ENCODE measurements at regions not wholly inside any gene's neighbourhood (a gene's known extent, or its start where the extent isn't known, plus 50 kb on each side); places are given as distances from the start of the nearest gene placed in this dataset.

- no peak for TF ChIP-seq CTCF (conservative IDR thresholded peaks at IDR 0.05; ENCODE audit: low read length)
- peak; percentile 71 for DNase-seq (ENCODE audit: low read depth)
- no peak overlapping the region for H3K4me3 ChIP-seq (ENCODE audit: low read length)
These were observed 84.0 kb upstream of the HAAO start for GRCh38 chr2:42876326-42876751.

GRCh38 chr2:42875880-42876279 lies 83.5 kb upstream of the HAAO start:
- no peak for TF ChIP-seq CTCF (conservative IDR thresholded peaks at IDR 0.05; ENCODE audit: low read length)
- no peak overlapping the region for H3K4me3 ChIP-seq (ENCODE audit: low read length)
- no peak for DNase-seq (ENCODE audit: low read depth)

- DNase-seq (ENCODE audit: low read depth): no peak
- H3K4me3 ChIP-seq (ENCODE audit: low read length): no peak overlapping the region
- TF ChIP-seq CTCF (conservative IDR thresholded peaks at IDR 0.05; ENCODE audit: low read length): no peak
These were observed 82.8 kb upstream of the HAAO start for GRCh38 chr2:42874949-42875801.

- TF ChIP-seq CTCF (conservative IDR thresholded peaks at IDR 0.05; ENCODE audit: low read length): no peak
- peak; percentile 80 for DNase-seq (ENCODE audit: low read depth)
These were observed 80.3 kb upstream of the HAAO start for GRCh38 chr2:42872721-42873120.

GRCh38 chr2:42871372-42871771 lies 79.0 kb upstream of the HAAO start:
- DNase-seq (ENCODE audit: low read depth): no peak
- no peak for TF ChIP-seq CTCF (conservative IDR thresholded peaks at IDR 0.05; ENCODE audit: low read length)
- H3K4me3 ChIP-seq (ENCODE audit: low read length): no peak overlapping the region

More at GRCh38 chr2:42872721-42873120, 80.3 kb upstream of the HAAO start:
- no peak overlapping the region for H3K4me3 ChIP-seq (ENCODE audit: low read length)

GRCh38 chr2:42868874-42869273 lies 76.5 kb upstream of the HAAO start:
- no peak for DNase-seq (ENCODE audit: low read depth)
- no peak for TF ChIP-seq CTCF (conservative IDR thresholded peaks at IDR 0.05; ENCODE audit: low read length)
- no peak overlapping the region for H3K4me3 ChIP-seq (ENCODE audit: low read length)

- H3K4me3 ChIP-seq (ENCODE audit: low read length): no peak overlapping the region
- no peak for TF ChIP-seq CTCF (conservative IDR thresholded peaks at IDR 0.05; ENCODE audit: low read length)
- DNase-seq (ENCODE audit: low read depth): no peak
These were observed 75.7 kb upstream of the HAAO start for GRCh38 chr2:42868096-42868495.
